ENCODE measurements at regions not wholly inside any gene's neighbourhood (a gene's known extent, or its start where the extent isn't known, plus 50 kb on each side); places are given as distances from the start of the nearest gene placed in this dataset.

- DNase-seq (no peak), ATAC-seq (ENCODE audit: low read depth) (no peak)
- H3K56ac ChIP-seq (ENCODE audit: extremely low read depth, insufficient read depth, low read length) = no peak overlapping the region
- no peak for TF ChIP-seq RAD21 (IDR thresholded peaks at IDR 0.05; ENCODE audit: low read length)
- no peak for TF ChIP-seq CEBPB (IDR thresholded peaks at IDR 0.05; ENCODE audit: low read depth, low read length)
- no peak for TF ChIP-seq CHD1 (IDR thresholded peaks at IDR 0.05; ENCODE audit: low read depth, low read length)
- TF ChIP-seq NFE2L2 (IDR thresholded peaks at IDR 0.05; ENCODE audit: low read depth, low read length) = no peak
- TF ChIP-seq RCOR1 (IDR thresholded peaks at IDR 0.05; ENCODE audit: insufficient replicate concordance, low read length) = no peak
- no peak overlapping the region for H3K4me2 ChIP-seq (ENCODE audit: low read depth, low read length)
- no peak overlapping the region for H2AK5ac ChIP-seq (ENCODE audit: low read depth, low read length)
- H3K9me1 ChIP-seq (ENCODE audit: insufficient read depth, low read length) = no peaks in the 10 kb centered on the region
- H2BK15ac ChIP-seq (ENCODE audit: low read depth, low read length) = no peak overlapping the region
- no peaks in the 10 kb centered on the region for H3K27me3 ChIP-seq (ENCODE audit: control insufficient read depth, insufficient read depth, low read length)
- POLR2A ChIA-PET (ENCODE audit: unreplicated experiment) = no interaction called here
- H3K79me1 ChIP-seq (ENCODE audit: low read depth in 1 of 2, low read length in 2 of 2) = no peaks in the 10 kb centered on the region
- H3K27ac ChIP-seq (ENCODE audit: insufficient read depth, low read length) = no peak overlapping the region
- H2BK120ac ChIP-seq (ENCODE audit: low read depth, low read length) = no peak overlapping the region
- no peak overlapping the region for H2BK20ac ChIP-seq (ENCODE audit: low read depth, low read length)
- no peaks in the 10 kb centered on the region for H3K4me1 ChIP-seq (ENCODE audit: control insufficient read depth, insufficient read depth, low read length)
- intact Hi-C loops (cut with micrococcal nuclease) (no loop called here), dilution Hi-C loops (cut with HindIII; ENCODE audit: low sequenced_read_pairs, unreplicated experiment) (no loop called here), in situ Hi-C loops (cut with MboI; ENCODE audit: low sequenced_read_pairs) (no loop called here)
- WGBS, 2 experiments (ENCODE audit: extremely low coverage in 2 of 2, insufficient read length in 1 of 2) = 34% methylated on average over 14 of the region's 23 CpGs; no CpG with 5 or more reads in 1 of the 2 experiments
- H2AK9ac ChIP-seq (replicated peaks; ENCODE audit: low read depth, low read length, poor library complexity) = no peak overlapping the region
- no peak overlapping the region for H3K14ac ChIP-seq (replicated peaks; ENCODE audit: low read depth, low read length)
- H4K5ac ChIP-seq (ENCODE audit: low read depth, low read length) = no peak overlapping the region
- no peak overlapping the region for H3K23ac ChIP-seq (ENCODE audit: low read depth, low read length)
- CTCF ChIA-PET = no interaction called here
- H4K8ac ChIP-seq (ENCODE audit: low read depth in 2 of 2, low read length in 2 of 2) = no peak overlapping the region
- BruUV-seq (replicated peaks) = no TSS peak
- H2BK5ac ChIP-seq (ENCODE audit: low read depth, low read length, poor library complexity, severe bottlenecking) = no peak overlapping the region
- no peaks in the 10 kb centered on the region for H3K36me3 ChIP-seq (ENCODE audit: control insufficient read depth, insufficient read depth, low read length)
- peaks cover 41% of the 10 kb centered on the region for H3K9me3 ChIP-seq (ENCODE audit: control insufficient read depth, insufficient read depth, low read length)
- no peak overlapping the region for H3K4me3 ChIP-seq (ENCODE audit: insufficient read depth, low read depth, low read length)
- H3K9ac ChIP-seq (ENCODE audit: low read depth, low read length) = no peak overlapping the region
- no peak overlapping the region for H2AFZ ChIP-seq (replicated peaks; ENCODE audit: low read length, poor library complexity)
- no peaks in the 10 kb centered on the region for H4K20me1 ChIP-seq (ENCODE audit: insufficient read depth, low read length)
- no peak overlapping the region for H3K18ac ChIP-seq (ENCODE audit: low read depth, low read length)
- no peak overlapping the region for H3K4ac ChIP-seq (ENCODE audit: low read depth, low read length)
- H4K91ac ChIP-seq (ENCODE audit: insufficient read depth, low read depth, low read length) = no peak overlapping the region
Measured at GRCh38 chr22:47550524-47551430, 788.3 kb downstream of the TBC1D22A start.

Measured in IMR-90 (cell line).